Prostate gland (tissue), 2 donors: ENCODE measurements at regions not wholly inside any gene's neighbourhood (a gene's known extent, or its start where the extent isn't known, plus 50 kb on each side); places are given as distances from the start of the nearest gene placed in this dataset.

Source experiments
- POLR2A ChIP-seq: fragments of 450-650 bp; IDR thresholded peaks from one replicate; pipeline ENCODE4 v1.6.1; 2016; ENCODE audit warnings: antibody characterized with exemption, mild to moderate bottlenecking
- TF ChIP-seq, protein P1 (sequence below), 4 experiments: fragments of 200-600 bp in 2 of 4; fragments of 450-650 bp in 2 of 4; sonication (generic) in 2 of 4; IDR thresholded peaks; 1 replicate in 3 of 4; 2 replicates in 1 of 4; pipeline ENCODE4 v1.5.1; 2016 to 2019; ENCODE audit warnings: antibody characterized with exemption in 4 of 4, mild to moderate bottlenecking in 2 of 4, moderate library complexity in 2 of 4

DNA sequence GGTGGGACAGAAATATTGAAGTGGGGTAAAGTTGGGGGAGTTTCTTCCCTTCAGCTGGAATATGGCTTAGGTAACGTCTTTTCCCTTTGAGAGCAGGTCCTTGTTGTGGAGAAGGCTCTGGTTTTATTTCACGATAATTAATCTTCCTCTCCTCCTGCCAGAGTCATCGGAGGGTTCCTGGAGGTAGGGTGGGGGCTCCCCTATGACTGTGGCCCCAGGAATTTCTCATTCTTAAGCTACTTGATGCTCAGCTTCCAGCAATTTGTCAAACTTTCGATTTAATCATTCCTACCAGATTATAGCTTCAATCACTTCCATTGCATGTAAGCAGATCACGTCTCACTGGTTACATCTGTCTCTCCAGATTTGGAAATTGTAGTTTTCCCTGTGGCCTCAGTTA lies 242.8 kb upstream of the PLET1 start:
- TF ChIP-seq POLR2A = no peak
- TF ChIP-seq, protein P1, sequence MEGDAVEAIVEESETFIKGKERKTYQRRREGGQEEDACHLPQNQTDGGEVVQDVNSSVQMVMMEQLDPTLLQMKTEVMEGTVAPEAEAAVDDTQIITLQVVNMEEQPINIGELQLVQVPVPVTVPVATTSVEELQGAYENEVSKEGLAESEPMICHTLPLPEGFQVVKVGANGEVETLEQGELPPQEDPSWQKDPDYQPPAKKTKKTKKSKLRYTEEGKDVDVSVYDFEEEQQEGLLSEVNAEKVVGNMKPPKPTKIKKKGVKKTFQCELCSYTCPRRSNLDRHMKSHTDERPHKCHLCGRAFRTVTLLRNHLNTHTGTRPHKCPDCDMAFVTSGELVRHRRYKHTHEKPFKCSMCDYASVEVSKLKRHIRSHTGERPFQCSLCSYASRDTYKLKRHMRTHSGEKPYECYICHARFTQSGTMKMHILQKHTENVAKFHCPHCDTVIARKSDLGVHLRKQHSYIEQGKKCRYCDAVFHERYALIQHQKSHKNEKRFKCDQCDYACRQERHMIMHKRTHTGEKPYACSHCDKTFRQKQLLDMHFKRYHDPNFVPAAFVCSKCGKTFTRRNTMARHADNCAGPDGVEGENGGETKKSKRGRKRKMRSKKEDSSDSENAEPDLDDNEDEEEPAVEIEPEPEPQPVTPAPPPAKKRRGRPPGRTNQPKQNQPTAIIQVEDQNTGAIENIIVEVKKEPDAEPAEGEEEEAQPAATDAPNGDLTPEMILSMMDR (IDR thresholded peaks at IDR 0.05) = no peak
